RWPE2 (cell line): ENCODE measurements at regions not wholly inside any gene's neighbourhood (a gene's known extent, or its start where the extent isn't known, plus 50 kb on each side); places are given as distances from the start of the nearest gene placed in this dataset.
"Not testable (repeated sequence)": the region's sequence is repeated elsewhere in the genome, so short reads cannot be mapped to it uniquely, and the experiment has no call there.

Experiments
- ATAC-seq: fragments of 200-7000 bp; cut with Tn5 transposase; 3 replicates; pipeline ENCODE4 v1.9.1; 2021; ENCODE audit warnings: low read depth
- DNase-seq: peaks from one replicate; pipeline ENCODE4 v3.0.0-alpha.2; 2020; ENCODE audit warnings: low spot score
- H3K27ac ChIP-seq: fragments of 450-650 bp; 2 replicates; pipeline ENCODE4 v1.5.1; 2017; ENCODE audit warnings: mild to moderate bottlenecking; ENCODE audit not compliant: poor library complexity, severe bottlenecking
- H3K27me3 ChIP-seq: fragments of 250-450 bp; sonication (Bioruptor Pico); 2 replicates; pipeline ENCODE4 v1.5.1; 2021; ENCODE audit warnings: mild to moderate bottlenecking, moderate library complexity; ENCODE audit not compliant: insufficient read depth, poor library complexity, severe bottlenecking
- H3K36me3 ChIP-seq: fragments of 250-450 bp; sonication (Bioruptor Pico); 2 replicates; pipeline ENCODE4 v1.5.1; 2020; ENCODE audit warnings: low read depth, mild to moderate bottlenecking, moderate library complexity
- H3K4me1 ChIP-seq: fragments of 250-450 bp; sonication (Bioruptor Pico); 2 replicates; pipeline ENCODE4 v1.5.1; 2021; ENCODE audit warnings: mild to moderate bottlenecking, moderate library complexity; ENCODE audit not compliant: insufficient read depth, poor library complexity, severe bottlenecking
- H3K4me3 ChIP-seq: fragments of 250-450 bp; sonication (Bioruptor Pico); 2 replicates; pipeline ENCODE4 v1.5.1; 2021; ENCODE audit warnings: mild to moderate bottlenecking, moderate library complexity; ENCODE audit not compliant: severe bottlenecking
- H3K9me3 ChIP-seq: fragments of 250-450 bp; sonication (Bioruptor Pico); 2 replicates; pipeline ENCODE4 v1.5.1; 2021; ENCODE audit warnings: mild to moderate bottlenecking, moderate library complexity; ENCODE audit not compliant: severe bottlenecking
- CTCF ChIP-seq: fragments of 450-650 bp; IDR thresholded peaks from one replicate; pipeline ENCODE4 v1.5.1; 2017; ENCODE audit warnings: mild to moderate bottlenecking, moderate library complexity; ENCODE audit not compliant: poor library complexity, severe bottlenecking

GRCh38 chr6:50966986-50967385, 148.3 kb downstream of the TFAP2B start:
- no peak for DNase-seq
- Histone ChIP-seq H3K36me3 (no peaks in the 10 kb centered on the region), H3K27me3 (no peaks in the 10 kb centered on the region), H3K27ac (no peak overlapping the region), H3K4me3 (no peak overlapping the region), H3K9me3 (no peaks in the 10 kb centered on the region), H3K4me1 (no peaks in the 10 kb centered on the region)
- no peak for TF ChIP-seq CTCF
- no peak for ATAC-seq

GRCh38 chr6:50968246-50968645, 149.6 kb downstream of the TFAP2B start:
- not testable (repeated sequence) for DNase-seq, H3K4me1 ChIP-seq, ATAC-seq, H3K9me3 ChIP-seq, H3K27ac ChIP-seq, H3K27me3 ChIP-seq, H3K36me3 ChIP-seq, H3K4me3 ChIP-seq

GRCh38 chr6:50970908-50971307, 152.2 kb downstream of the TFAP2B start:
- Histone ChIP-seq H3K4me1 (no peaks in the 10 kb centered on the region), H3K4me3 (no peak overlapping the region), H3K27me3 (no peaks in the 10 kb centered on the region), H3K36me3 (no peaks in the 10 kb centered on the region), H3K27ac (no peak overlapping the region), H3K9me3 (no peaks in the 10 kb centered on the region)
- TF ChIP-seq CTCF: no peak
- ATAC-seq: no peak
- no peak for DNase-seq

- no peaks in the 10 kb centered on the region for H3K9me3 ChIP-seq
- DNase-seq: no peak
- H3K27me3 ChIP-seq: no peaks in the 10 kb centered on the region
- ATAC-seq: no peak
- H3K4me1 ChIP-seq: no peaks in the 10 kb centered on the region
- TF ChIP-seq CTCF: no peak
- H3K27ac ChIP-seq: no peak overlapping the region
- H3K36me3 ChIP-seq: no peaks in the 10 kb centered on the region
- H3K4me3 ChIP-seq: no peak overlapping the region
These were observed 154.8 kb downstream of the TFAP2B start for GRCh38 chr6:50973464-50973863.

- no peak overlapping the region for H3K4me3 ChIP-seq
- DNase-seq (no peak), ATAC-seq (no peak)
- no peak overlapping the region for H3K27ac ChIP-seq
- no peaks in the 10 kb centered on the region for H3K36me3 ChIP-seq
- no peak for TF ChIP-seq CTCF
- no peaks in the 10 kb centered on the region for H3K9me3 ChIP-seq
- no peaks in the 10 kb centered on the region for H3K27me3 ChIP-seq
- H3K4me1 ChIP-seq: no peaks in the 10 kb centered on the region
These were observed 155.6 kb downstream of the TFAP2B start for GRCh38 chr6:50974319-50974718.
